Astrocyte of the cerebellum (primary cell): ENCODE measurements at regions not wholly inside any gene's neighbourhood (a gene's known extent, or its start where the extent isn't known, plus 50 kb on each side); places are given as distances from the start of the nearest gene placed in this dataset.
A peak's percentile ranks its signal among the peaks of the same experiment; 100 is the strongest.

Source experiments
- DNase-seq: peaks from one replicate; pipeline ENCODE4 v3.0.0-alpha.2; 2011; ENCODE audit warnings: low read depth
- H3K4me3 ChIP-seq: 2 replicates; pipeline ENCODE4 v1.5.1; 2011; ENCODE audit warnings: mild to moderate bottlenecking, low read depth, low read length, moderate library complexity
- in situ Hi-C: cut with HindIII; loops from 2 replicates; pipeline ENCODE4 v1.10.0; 2017; ENCODE audit warnings: low sequenced_read_pairs
- TF ChIP-seq, protein P1 (sequence below): IDR thresholded peaks from 2 replicates; pipeline ENCODE4 v1.5.1; 2012; ENCODE audit warnings: low read length, low read depth, moderate library complexity, mild to moderate bottlenecking; ENCODE audit errors: missing control alignments

DNA sequence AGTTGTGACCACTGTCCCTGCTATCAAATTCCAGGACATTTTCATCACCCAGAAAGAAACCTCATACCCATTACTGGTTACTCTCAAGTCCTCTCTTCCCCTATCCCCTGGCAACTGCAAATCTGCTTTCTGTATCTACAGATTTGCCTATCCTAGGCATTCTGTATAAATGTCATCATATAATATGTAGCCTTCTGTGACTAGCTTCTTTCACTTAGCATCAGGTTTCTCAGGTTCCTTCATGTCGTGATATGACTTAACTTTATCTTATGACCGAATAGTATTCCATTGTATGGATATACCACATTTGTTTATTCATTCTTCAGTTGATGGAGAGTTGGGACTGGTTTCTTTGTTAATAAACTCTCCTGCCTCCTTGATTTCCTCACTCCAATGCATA, 60.5 kb downstream of the PMAIP1 start:
- no peak overlapping the region for H3K4me3 ChIP-seq
- in situ Hi-C loops: no loop called here
- DNase-seq: no peak

DNA sequence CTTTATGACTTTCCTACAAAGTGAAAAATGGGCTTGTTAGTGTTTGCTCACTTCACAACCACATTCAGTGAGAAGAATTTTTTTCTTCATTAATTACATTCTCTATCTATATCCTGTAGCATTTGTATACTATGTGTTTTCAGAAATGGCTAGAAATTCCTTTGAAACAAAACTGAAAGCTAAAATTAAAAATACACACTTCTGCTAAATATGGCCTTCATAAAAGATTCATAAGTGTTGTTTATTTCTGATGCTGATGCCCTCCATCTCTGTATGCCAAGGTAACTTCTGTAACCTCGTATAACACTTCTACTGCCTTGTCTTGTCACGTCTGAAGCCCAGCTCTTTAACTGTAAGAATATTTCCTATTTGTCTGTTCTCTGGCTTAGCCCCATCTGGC, 59.8 kb downstream of the PMAIP1 start:
- H3K4me3 ChIP-seq: no peak overlapping the region
- no peak for DNase-seq
- in situ Hi-C loops: no loop called here
- TF ChIP-seq, protein P1, sequence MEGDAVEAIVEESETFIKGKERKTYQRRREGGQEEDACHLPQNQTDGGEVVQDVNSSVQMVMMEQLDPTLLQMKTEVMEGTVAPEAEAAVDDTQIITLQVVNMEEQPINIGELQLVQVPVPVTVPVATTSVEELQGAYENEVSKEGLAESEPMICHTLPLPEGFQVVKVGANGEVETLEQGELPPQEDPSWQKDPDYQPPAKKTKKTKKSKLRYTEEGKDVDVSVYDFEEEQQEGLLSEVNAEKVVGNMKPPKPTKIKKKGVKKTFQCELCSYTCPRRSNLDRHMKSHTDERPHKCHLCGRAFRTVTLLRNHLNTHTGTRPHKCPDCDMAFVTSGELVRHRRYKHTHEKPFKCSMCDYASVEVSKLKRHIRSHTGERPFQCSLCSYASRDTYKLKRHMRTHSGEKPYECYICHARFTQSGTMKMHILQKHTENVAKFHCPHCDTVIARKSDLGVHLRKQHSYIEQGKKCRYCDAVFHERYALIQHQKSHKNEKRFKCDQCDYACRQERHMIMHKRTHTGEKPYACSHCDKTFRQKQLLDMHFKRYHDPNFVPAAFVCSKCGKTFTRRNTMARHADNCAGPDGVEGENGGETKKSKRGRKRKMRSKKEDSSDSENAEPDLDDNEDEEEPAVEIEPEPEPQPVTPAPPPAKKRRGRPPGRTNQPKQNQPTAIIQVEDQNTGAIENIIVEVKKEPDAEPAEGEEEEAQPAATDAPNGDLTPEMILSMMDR: no peak

More for the DNA sequence above, 60.5 kb downstream of the PMAIP1 start:
- TF ChIP-seq, protein P1: no peak

DNA sequence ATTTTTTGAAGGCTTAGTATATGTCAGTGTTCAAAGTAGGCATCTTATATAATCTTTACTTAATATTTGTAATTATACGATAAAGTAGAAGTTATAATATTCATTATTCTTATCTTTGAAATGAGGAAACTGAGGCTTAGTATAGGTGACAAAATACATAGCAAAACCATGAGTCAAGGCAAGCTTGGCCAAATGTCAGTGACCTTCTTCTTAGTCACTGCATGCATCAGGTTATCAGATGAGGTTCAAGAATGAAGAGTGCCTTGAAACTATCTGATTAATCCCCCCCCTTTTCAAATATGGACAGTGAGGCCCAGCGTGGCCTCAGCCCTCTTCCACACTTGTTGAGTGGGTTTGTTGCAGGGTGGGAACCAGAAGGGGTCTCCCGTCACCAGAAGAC, 59.3 kb downstream of the PMAIP1 start:
- no peak for DNase-seq
- in situ Hi-C loops: no loop called here
- TF ChIP-seq, protein P1: no peak
- H3K4me3 ChIP-seq: no peak overlapping the region

DNA sequence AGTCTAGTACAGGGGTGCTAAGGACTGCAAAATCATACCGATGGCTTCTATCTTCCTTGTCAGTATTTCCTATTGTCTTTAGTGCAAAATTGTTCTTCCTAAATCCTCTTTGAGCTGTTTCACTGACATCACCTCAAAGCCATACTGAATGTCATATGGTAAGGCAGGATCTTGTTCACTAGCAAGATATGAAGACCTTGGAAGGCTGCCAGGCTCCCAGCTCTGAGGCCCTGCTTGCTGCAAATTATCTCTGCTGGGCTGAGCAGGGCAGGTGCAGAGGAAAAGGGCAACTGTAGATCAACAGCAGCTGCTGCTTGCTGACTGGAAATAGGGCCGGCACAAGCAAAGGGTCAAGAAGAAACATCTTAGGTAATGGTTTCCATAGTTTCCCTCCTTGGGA, 58.2 kb downstream of the PMAIP1 start:
- no peak overlapping the region for H3K4me3 ChIP-seq

DNA sequence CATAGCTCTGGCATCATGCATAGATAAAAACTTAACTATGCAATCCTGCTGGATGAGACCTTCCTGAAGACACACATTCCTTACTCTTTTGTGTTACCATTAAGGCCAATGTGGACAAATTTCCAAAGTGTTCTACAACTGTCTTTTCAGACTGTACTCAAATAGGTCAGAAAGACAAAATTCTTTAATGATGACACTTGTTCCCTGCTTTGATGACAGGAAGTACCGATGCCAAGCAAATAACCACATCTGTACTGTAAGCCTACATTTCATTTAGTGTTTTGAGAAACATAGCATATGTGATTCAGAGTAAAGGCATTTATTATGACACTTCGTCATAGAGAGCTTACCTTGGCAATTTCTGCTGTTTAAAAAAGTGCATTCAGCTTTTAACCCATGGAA, 55.0 kb downstream of the PMAIP1 start:
- in situ Hi-C loops: no loop called here
- no peak overlapping the region for H3K4me3 ChIP-seq
- no peak for DNase-seq
- TF ChIP-seq, protein P1: no peak

More for the DNA sequence above, 58.2 kb downstream of the PMAIP1 start:
- in situ Hi-C loops: no loop called here
- peak; percentile 6 for DNase-seq
- TF ChIP-seq, protein P1: no peak

DNA sequence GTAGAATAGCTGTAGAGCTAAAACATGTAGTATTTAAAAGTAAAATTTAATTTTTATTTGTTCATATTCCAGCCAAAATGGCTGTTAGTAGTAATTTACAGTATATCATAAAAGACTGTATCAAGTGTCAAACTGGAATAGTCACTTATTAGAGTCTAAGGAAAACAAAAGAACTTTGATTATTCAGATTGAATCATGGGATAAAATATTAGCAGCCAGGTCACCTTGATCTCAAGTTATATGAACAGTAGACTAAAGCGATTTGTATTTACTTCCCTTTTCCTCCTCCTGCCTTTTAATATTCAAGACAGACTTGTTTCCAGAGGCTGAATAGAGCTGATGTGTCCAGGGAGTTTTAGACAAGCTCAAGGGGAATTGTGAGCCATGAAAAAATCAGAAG, 54.4 kb downstream of the PMAIP1 start:
- no peak overlapping the region for H3K4me3 ChIP-seq
- in situ Hi-C loops: no loop called here
- DNase-seq: no peak
- TF ChIP-seq, protein P1: no peak
